Lower leg skin (tissue), 3 donors: ENCODE measurements at regions not wholly inside any gene's neighbourhood (a gene's known extent, or its start where the extent isn't known, plus 50 kb on each side); places are given as distances from the start of the nearest gene placed in this dataset.

ENCODE experiments used
- CTCF ChIP-seq, 3 donors: fragments of 450-650 bp; IDR thresholded peaks; one replicate each; pipeline ENCODE4 v1.5.1; 2016; ENCODE audit warnings: antibody characterized with exemption in 3 of 3, mild to moderate bottlenecking in 3 of 3, moderate library complexity in 2 of 3
- POLR2A ChIP-seq, 2 donors: fragments of 450-650 bp; IDR thresholded peaks; one replicate each; pipeline ENCODE4 v1.6.1; 2016 to 2017; ENCODE audit warnings: antibody characterized with exemption in 2 of 2, mild to moderate bottlenecking in 1 of 2, moderate library complexity in 1 of 2

- no peak for TF ChIP-seq CTCF (IDR thresholded peaks at IDR 0.05)
- TF ChIP-seq POLR2A (IDR thresholded peaks at IDR 0.05), result no peak
Observed at GRCh38 chr13:72125561-72125960, 258.6 kb upstream of the DACH1 start.
